Retina (tissue), 1 donor: ENCODE measurements at regions not wholly inside any gene's neighbourhood (a gene's known extent, or its start where the extent isn't known, plus 50 kb on each side); places are given as distances from the start of the nearest gene placed in this dataset.
A peak's percentile ranks its signal among the peaks of the same experiment; 100 is the strongest.
"Not testable (repeated sequence)": the region's sequence is repeated elsewhere in the genome, so short reads cannot be mapped to it uniquely, and the experiment has no call there.

Experiments
- DNase-seq: peaks from one replicate; pipeline ENCODE4 v3.0.0-alpha.2; 2016

DNA sequence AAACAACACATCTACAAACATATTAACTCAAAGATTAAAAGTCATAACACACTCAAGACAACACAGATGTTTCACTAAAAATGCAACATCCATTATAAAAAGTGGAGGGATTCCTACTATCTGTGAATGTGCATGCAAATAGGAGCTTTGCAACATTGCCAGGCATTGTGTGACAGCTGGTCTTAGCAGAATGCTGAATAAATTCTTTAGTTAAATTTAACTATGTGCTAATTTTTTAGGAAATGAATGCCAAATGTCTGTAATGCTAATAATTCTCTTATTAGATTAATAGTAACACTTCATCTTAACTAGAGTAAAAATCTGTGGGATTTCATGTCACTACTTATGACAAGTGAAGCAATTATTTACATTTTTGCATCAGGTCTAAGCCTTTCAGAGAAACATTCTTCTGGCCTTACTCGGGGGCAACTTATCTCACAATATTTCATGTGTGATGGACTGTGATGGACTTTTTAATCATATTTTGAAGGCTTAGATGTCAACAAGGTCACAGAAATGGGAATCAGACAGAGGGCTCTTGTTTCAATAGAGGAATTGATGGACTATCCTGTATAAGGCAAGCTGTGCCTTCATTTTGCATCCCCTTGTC, 524.6 kb upstream of the KCND2 start:
- no peak for DNase-seq

GRCh38 chr7:119748991-119749390, 524.0 kb upstream of the KCND2 start:
- DNase-seq, result no peak

DNA sequence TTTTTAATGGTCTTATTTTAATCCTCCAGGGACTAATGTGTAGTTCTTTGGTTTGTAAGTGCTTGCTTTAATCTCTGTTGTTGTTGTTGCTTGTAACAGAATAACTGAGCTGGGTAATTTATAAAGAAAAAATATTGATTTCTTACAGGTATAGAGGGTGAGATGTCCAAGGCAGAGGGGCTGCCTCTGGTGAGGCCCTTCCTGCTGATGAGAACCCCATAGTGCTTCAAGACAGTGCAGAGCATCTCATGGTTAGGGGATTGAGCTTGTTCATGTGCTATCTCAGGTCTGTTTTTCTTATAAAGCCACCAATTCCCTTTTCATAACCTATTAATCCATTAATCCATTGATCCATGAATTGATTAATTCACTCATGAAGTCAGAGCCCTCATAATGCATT, 516.3 kb upstream of the KCND2 start:
- peak; percentile 6 for DNase-seq

DNA sequence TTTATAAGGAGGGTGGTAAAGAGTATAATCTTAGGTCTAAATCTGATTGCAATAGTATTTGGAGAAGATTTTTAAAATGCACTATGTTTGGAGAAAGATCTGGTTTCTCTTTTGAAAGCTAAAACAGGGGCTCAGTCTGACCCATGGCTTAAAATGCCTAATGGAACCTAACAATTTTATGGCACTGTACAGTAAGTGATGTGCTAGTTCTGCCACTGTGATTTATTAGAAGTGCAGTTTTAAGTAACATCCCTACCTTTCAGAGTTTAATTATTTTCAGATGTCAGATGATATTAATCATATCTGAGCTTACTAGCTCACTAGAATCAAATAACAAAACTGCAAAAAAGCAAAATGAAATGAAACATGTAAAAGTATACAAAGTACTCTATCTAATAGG, 514.7 kb upstream of the KCND2 start:
- no peak for DNase-seq

- DNase-seq, result no peak
Observed at GRCh38 chr7:119761776-119762175, 511.2 kb upstream of the KCND2 start.

- no peak for DNase-seq
Observed at GRCh38 chr7:119782286-119782685, 490.7 kb upstream of the KCND2 start.

GRCh38 chr7:119783799-119784198, 489.2 kb upstream of the KCND2 start:
- no peak for DNase-seq

- no peak for DNase-seq
Observed at GRCh38 chr7:119802147-119802546, 470.8 kb upstream of the KCND2 start.

DNA sequence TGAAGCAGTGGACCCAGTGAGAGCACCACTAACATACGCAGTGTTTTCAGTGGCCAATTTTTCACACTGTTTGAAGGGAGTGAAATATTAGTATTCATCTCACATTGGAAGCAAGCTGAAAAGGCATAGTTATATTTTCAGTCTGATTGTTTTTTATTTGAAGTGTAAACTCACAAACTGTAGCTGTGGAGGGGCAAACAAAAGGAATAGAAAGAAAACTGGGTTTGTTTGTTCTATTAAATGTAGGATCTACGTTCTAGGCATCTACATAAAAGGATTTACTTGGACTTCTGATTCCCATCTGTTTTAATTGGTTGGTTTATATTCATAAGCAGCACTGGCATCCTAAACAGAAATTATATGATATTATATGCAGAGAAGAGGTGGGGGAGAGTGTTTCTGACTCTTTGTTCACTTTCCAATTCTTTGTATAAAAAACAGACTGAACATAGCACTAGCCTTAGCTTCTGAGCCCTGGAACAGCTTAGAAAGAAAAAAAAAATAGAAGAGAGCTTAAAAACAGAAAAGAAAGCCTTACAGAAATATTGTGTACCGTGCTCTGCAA, 447.8 kb upstream of the KCND2 start:
- no peak for DNase-seq

DNA sequence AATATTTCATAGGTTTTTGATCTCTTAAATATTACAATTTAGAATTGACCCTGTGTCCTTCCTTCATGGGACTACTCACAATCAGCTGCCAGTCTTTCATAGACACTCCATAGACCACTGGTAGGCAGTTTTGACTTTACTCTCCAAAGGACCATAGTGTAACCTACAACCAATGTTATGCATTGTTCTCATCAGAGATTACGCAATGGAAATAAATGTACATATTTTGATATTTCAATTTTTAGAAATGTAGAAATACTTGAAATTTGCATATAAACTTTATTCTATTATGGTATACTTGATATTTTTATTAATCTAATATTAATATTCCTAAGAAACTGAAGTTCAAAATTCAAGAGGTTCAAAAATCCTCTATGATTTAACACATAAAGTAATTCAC, 446.4 kb upstream of the KCND2 start:
- no peak for DNase-seq

DNA sequence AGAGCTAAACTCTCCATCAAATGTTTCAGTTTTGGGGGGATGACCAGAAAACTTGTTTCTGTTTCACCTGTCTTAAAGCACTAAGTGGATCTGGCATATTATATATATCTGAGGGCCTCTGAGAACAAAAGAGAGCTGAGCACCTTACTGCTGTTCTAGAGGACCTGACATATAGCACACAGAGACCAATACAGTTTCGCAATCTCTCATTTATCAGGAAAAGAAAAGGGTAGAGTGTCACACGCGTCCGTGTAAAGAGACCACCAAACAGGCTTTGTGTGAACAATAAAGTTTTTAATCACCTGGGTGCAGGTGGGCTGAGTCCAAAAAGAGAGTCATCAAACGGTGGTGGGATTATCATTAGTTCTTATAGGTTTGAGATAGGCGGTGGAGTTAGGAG, 434.5 kb upstream of the KCND2 start:
- DNase-seq, result no peak

- no peak for DNase-seq
Observed at GRCh38 chr7:119842337-119842736, 430.6 kb upstream of the KCND2 start.

GRCh38 chr7:119842786-119843185, 430.2 kb upstream of the KCND2 start:
- no peak for DNase-seq

DNA sequence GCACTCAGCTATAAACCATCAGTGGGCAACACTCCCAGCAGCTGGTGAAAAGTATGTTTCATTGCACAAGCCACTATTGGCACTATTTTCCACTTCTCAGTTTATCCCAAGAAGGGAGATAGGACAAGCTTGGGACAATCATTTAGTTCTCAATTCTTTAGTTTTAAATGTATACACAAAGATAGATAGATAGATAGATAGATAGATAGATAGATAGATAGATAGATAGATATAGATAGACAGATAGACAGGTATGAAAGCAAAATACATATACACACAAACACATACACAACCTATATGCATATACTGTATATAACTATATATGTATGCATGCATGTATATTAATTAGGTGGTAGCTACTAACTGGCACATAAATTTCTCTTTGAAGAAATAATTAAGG, 411.6 kb upstream of the KCND2 start:
- no peak for DNase-seq

GRCh38 chr7:119868387-119868786, 404.6 kb upstream of the KCND2 start:
- no peak for DNase-seq

- peak; percentile 3 for DNase-seq
Observed at GRCh38 chr7:119879835-119880234, 393.1 kb upstream of the KCND2 start.

DNA sequence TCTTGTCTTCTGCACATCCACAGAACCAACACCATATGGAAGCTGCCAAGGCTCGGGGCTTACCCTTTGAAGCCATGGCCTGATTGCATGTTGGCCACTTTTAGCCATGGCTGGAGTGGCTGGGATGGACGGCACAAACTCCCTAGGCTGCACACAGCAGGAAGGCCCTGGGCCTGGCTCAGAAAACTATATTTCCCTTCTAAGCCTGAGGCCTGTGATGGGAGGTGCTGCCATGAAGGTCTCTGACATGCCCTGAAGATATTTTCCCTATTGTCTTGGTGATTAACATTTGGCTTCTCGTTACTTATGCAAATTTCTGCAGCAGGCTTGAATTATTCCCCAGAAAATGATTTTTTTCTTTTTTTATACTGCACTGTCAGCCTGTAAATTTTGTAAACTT, 387.0 kb upstream of the KCND2 start:
- no peak for DNase-seq

DNA sequence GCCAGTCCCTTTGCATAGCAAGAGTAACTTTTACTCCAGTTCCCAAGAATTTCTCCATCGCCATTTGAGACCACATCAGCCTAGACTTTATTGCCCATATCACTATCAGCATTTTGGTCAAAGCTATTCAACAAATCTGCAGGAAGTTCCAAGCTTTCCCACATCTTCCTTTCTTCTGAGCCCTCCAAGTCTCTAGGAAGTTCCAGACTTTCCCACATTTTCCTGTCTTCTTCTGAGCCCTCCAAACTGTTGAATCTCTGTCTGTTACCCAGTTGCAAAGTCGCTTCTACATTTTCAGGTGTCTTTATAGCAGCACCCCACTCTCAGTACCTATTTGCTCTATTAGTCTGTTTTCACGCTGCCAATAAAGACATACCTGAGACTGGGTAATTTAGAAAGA, 386.4 kb upstream of the KCND2 start:
- DNase-seq, result not testable (repeated sequence)

GRCh38 chr7:119888251-119888650, 384.7 kb upstream of the KCND2 start:
- no peak for DNase-seq

DNA sequence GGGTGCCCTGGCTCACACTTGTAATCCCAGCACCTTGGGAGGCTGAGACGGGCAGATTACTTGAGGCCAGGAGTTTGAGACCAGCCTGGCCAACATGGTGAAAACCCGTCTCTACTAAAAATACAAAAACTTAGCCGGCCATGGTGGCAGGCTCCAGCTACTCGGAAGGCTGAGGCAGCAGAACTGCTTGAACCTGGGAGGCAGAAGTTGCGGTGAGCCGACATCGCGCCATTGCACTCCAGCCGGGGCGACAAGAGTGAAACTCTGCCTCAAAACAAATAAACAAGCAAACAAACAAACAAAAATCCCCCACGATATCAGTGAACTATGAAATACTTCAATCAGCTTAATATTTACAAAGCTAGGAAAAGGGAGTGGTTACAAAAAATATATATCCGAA, 382.3 kb upstream of the KCND2 start:
- no peak for DNase-seq

- no peak for DNase-seq
Observed at GRCh38 chr7:119895320-119895719, 377.7 kb upstream of the KCND2 start.

DNA sequence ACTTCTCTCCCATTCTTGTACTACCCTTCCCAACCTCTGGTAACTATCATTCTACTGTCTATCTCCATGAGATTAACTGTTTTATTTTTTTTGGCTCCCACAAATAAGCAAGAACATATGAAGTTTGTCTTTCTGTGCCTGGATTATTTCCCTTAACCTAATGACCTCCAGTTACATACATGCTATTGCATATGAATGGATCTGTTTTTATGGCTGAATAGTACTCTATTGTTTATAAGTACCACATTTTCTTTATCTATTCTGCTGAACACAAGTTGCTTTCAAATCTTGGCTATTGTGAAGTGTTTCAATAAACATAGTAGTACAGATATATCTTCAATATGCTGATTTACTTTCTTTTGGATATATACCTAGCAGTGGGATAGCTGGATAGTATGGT, 376.6 kb upstream of the KCND2 start:
- no peak for DNase-seq

GRCh38 chr7:119900996-119901672, 371.8 kb upstream of the KCND2 start:
- DNase-seq, result no peak

GRCh38 chr7:119903085-119903484, 369.9 kb upstream of the KCND2 start:
- DNase-seq, result no peak

GRCh38 chr7:119905495-119905894, 367.5 kb upstream of the KCND2 start:
- no peak for DNase-seq
